H9 (cell line): ENCODE measurements at regions not wholly inside any gene's neighbourhood (a gene's known extent, or its start where the extent isn't known, plus 50 kb on each side); places are given as distances from the start of the nearest gene placed in this dataset.

ENCODE experiments used
- DNase-seq: peaks from one replicate; pipeline ENCODE4 v3.0.0-alpha.2; 2017
- H2AFZ ChIP-seq: one replicate; pipeline ENCODE4 v1.6.1; 2013; ENCODE audit warnings: mild to moderate bottlenecking, low read length, control low read depth, moderate library complexity
- H2AK5ac ChIP-seq: 2 replicates; pipeline ENCODE4 v1.6.1; 2013; ENCODE audit warnings: low read length, control low read depth, mixed read lengths; ENCODE audit not compliant: insufficient read length
- H2BK120ac ChIP-seq: one replicate; pipeline ENCODE4 v1.6.1; 2013; ENCODE audit warnings: low read depth, mild to moderate bottlenecking, low read length, control low read depth, inconsistent platforms; ENCODE audit not compliant: poor library complexity, severe bottlenecking
- H2BK12ac ChIP-seq: 2 replicates; pipeline ENCODE4 v1.6.1; 2013; ENCODE audit warnings: low read length, control low read depth, mixed read lengths, low read depth; ENCODE audit not compliant: insufficient read length
- H2BK15ac ChIP-seq: 2 replicates; pipeline ENCODE4 v1.6.1; 2013; ENCODE audit warnings: low read depth, low read length, control low read depth
- H2BK20ac ChIP-seq: one replicate; pipeline ENCODE4 v1.6.1; 2013; ENCODE audit warnings: low read depth, mild to moderate bottlenecking, low read length, control low read depth, inconsistent platforms; ENCODE audit not compliant: poor library complexity, severe bottlenecking
- H2BK5ac ChIP-seq: 2 replicates; pipeline ENCODE4 v1.6.1; 2013; ENCODE audit warnings: low read length, control low read depth, mixed read lengths; ENCODE audit not compliant: insufficient read length
- H3K14ac ChIP-seq: 2 replicates; pipeline ENCODE4 v1.6.1; 2013; ENCODE audit warnings: low read length, control low read depth; ENCODE audit not compliant: insufficient read depth
- H3K18ac ChIP-seq: 2 replicates; pipeline ENCODE4 v1.6.1; 2013; ENCODE audit warnings: low read depth, mild to moderate bottlenecking, mixed read lengths, low read length, control low read depth; ENCODE audit not compliant: insufficient read length
- H3K23ac ChIP-seq: 2 replicates; pipeline ENCODE4 v1.6.1; 2013; ENCODE audit warnings: low read length, control low read depth, mixed read lengths, low read depth; ENCODE audit not compliant: insufficient read length
- H3K23me2 ChIP-seq: 2 replicates; pipeline ENCODE4 v1.6.1; 2013; ENCODE audit warnings: low read depth, mild to moderate bottlenecking, mixed read lengths, low read length, control low read depth; ENCODE audit not compliant: insufficient read length, poor library complexity, severe bottlenecking
- H3K27ac ChIP-seq: 2 replicates; pipeline ENCODE4 v1.5.1; 2013; ENCODE audit warnings: low read length, control low read depth, mixed read lengths, low read depth; ENCODE audit not compliant: insufficient read length
- H3K27me3 ChIP-seq: 2 replicates; pipeline ENCODE4 v1.6.1; 2013; ENCODE audit warnings: low read length, control low read depth, inconsistent platforms; ENCODE audit not compliant: insufficient read depth
- H3K4ac ChIP-seq: 2 replicates; pipeline ENCODE4 v1.6.1; 2013; ENCODE audit warnings: low read depth, mild to moderate bottlenecking, control low read depth, inconsistent platforms, low read length, moderate library complexity
- H3K4me1 ChIP-seq: 2 replicates; pipeline ENCODE4 v1.6.1; 2013; ENCODE audit warnings: low read length, control low read depth, inconsistent platforms; ENCODE audit not compliant: insufficient read depth
- H3K4me2 ChIP-seq: 2 replicates; pipeline ENCODE4 v1.6.1; 2013; ENCODE audit warnings: low read length, control low read depth, mixed read lengths; ENCODE audit not compliant: insufficient read length, insufficient read depth
- H3K56ac ChIP-seq: 2 replicates; pipeline ENCODE4 v1.6.1; 2013; ENCODE audit warnings: low read depth, mild to moderate bottlenecking, mixed read lengths, low read length, control low read depth; ENCODE audit not compliant: insufficient read length
- H3K79me1 ChIP-seq: 2 replicates; pipeline ENCODE4 v1.6.1; 2013; ENCODE audit warnings: low read depth, mild to moderate bottlenecking, moderate library complexity, low read length, control low read depth, inconsistent platforms; ENCODE audit not compliant: insufficient read depth, poor library complexity, severe bottlenecking
- H3K79me2 ChIP-seq: 2 replicates; pipeline ENCODE4 v1.6.1; 2013; ENCODE audit warnings: low read length, control low read depth, inconsistent platforms; ENCODE audit not compliant: insufficient read depth
- H3K9ac ChIP-seq: 2 replicates; pipeline ENCODE4 v1.6.1; 2013; ENCODE audit warnings: low read length, control low read depth, mixed read lengths; ENCODE audit not compliant: insufficient read length; ENCODE audit errors: extremely low read depth
- H3K9me3 ChIP-seq: one replicate; pipeline ENCODE4 v1.6.1; 2013; ENCODE audit warnings: low read depth, low read length, inconsistent platforms; ENCODE audit not compliant: control insufficient read depth
- H3T11ph ChIP-seq: one replicate; pipeline ENCODE4 v1.6.1; 2013; ENCODE audit warnings: mild to moderate bottlenecking, low read length, control low read depth, inconsistent platforms
- H4K20me1 ChIP-seq: one replicate; pipeline ENCODE4 v1.6.1; 2013; ENCODE audit not compliant: control insufficient read depth, insufficient read length, insufficient read depth
- H4K5ac ChIP-seq: 2 replicates; pipeline ENCODE4 v1.6.1; 2013; ENCODE audit warnings: low read depth, mild to moderate bottlenecking, mixed read lengths, low read length, control low read depth; ENCODE audit not compliant: insufficient read length
- H4K8ac ChIP-seq: replicated peaks from 2 replicates; pipeline ENCODE4 v1.6.1; 2013; ENCODE audit warnings: low read length, control low read depth, mixed read lengths, low read depth; ENCODE audit not compliant: insufficient read length
- H4K91ac ChIP-seq: 2 replicates; pipeline ENCODE4 v1.6.1; 2013; ENCODE audit warnings: low read depth, mild to moderate bottlenecking, moderate library complexity, mixed read lengths, low read length, control low read depth; ENCODE audit not compliant: insufficient read length
- H3K27ac Mint-ChIP-seq, 3 experiments: 2 replicates in 2 of 3; 3 replicates in 1 of 3; pipeline ENCODE4 v1.8.0; 2020 to 2021; ENCODE audit warnings: mixed read lengths in 3 of 3, mild to moderate bottlenecking in 1 of 3, moderate library complexity in 1 of 3
- H3K27me3 Mint-ChIP-seq: 2 replicates; pipeline ENCODE4 v1.8.0; 2021; ENCODE audit warnings: low read depth, mild to moderate bottlenecking, moderate library complexity, mixed read lengths
- H3K36me3 Mint-ChIP-seq, 3 experiments: 2 replicates in 2 of 3; 3 replicates in 1 of 3; pipeline ENCODE4 v1.8.0; 2020 to 2021; ENCODE audit warnings: low read depth in 3 of 3, mixed read lengths in 3 of 3; ENCODE audit not compliant: insufficient read depth in 1 of 3
- H3K4me1 Mint-ChIP-seq, 2 experiments: 2 replicates each; pipeline ENCODE4 v1.8.0; 2020; ENCODE audit warnings: mixed read lengths in 2 of 2
- H3K4me3 Mint-ChIP-seq, 2 experiments: 2 replicates in 1 of 2; 3 replicates in 1 of 2; pipeline ENCODE4 v1.8.0; 2020 to 2021; ENCODE audit warnings: mild to moderate bottlenecking in 2 of 2, mixed read lengths in 2 of 2, moderate library complexity in 1 of 2
- H3K9me3 Mint-ChIP-seq, 2 experiments: 2 replicates in 1 of 2; 3 replicates in 1 of 2; pipeline ENCODE4 v1.8.0; 2020; ENCODE audit warnings: mild to moderate bottlenecking in 2 of 2, mixed read lengths in 2 of 2, moderate library complexity in 1 of 2
- TF ChIP-seq, protein P1 (sequence below): fragments of 200-600 bp; sonication (generic); conservative IDR thresholded peaks from 3 replicates; pipeline ENCODE4 v1.8.0; 2021; ENCODE audit warnings: antibody characterized with exemption, mild to moderate bottlenecking

DNA sequence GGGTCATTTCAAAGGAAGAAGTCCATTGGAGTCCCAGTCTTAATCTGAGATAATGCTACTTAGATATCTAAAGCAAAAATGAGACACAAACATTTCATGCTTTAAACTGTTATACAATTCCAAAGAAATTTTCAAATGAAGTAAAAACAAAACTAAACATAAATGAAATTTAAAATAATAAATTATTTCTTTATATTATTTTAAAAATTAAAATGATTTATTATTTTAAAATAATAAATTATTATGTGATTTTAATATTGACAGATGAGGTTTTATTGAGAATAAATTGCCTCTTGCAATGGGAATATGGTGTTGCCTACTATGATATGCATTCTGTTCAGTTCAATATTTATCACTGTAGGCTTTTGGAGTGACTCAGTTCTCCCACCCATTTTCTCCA, 93.7 kb upstream of the BACH2 start:
- H3K27ac ChIP-seq: no peak overlapping the region
- H2BK20ac ChIP-seq: no peak overlapping the region
- H3K9me3 Mint-ChIP-seq: no peaks in the 10 kb centered on the region
- no peaks in the 10 kb centered on the region for H4K20me1 ChIP-seq
- H3K4me2 ChIP-seq: no peak overlapping the region
- H2BK5ac ChIP-seq: no peak overlapping the region
- H3K4me1 ChIP-seq: peaks cover 8% of the 10 kb centered on the region; the same call in 1 of the 2 replicates
- H2AFZ ChIP-seq: no peak overlapping the region
- no peak overlapping the region for H2AK5ac ChIP-seq
- no peak overlapping the region for H3K27ac Mint-ChIP-seq
- no peaks in the 10 kb centered on the region for H3K23me2 ChIP-seq
- no peaks in the 10 kb centered on the region for H3K79me1 ChIP-seq
- H3K56ac ChIP-seq: no peak overlapping the region
- H3K9me3 ChIP-seq: no peaks in the 10 kb centered on the region
- no peak overlapping the region for H3K9ac ChIP-seq
- no peak overlapping the region for H2BK12ac ChIP-seq
- no peak overlapping the region for H2BK120ac ChIP-seq
- H3T11ph ChIP-seq: no peak overlapping the region
- H3K27me3 ChIP-seq: no peaks in the 10 kb centered on the region
- no peaks in the 10 kb centered on the region for H3K79me2 ChIP-seq
- no peak overlapping the region for H4K5ac ChIP-seq
- peaks cover 37 to 44% of the 10 kb centered on the region in 2 experiments for H3K4me1 Mint-ChIP-seq
- H3K36me3 Mint-ChIP-seq: no peaks in the 10 kb centered on the region
- no peak overlapping the region for H4K91ac ChIP-seq
- no peak overlapping the region for H3K18ac ChIP-seq
- no peak overlapping the region for H2BK15ac ChIP-seq
- DNase-seq: no peak
- H3K14ac ChIP-seq: no peak overlapping the region
- H4K8ac ChIP-seq: no peak overlapping the region
- TF ChIP-seq, protein P1, sequence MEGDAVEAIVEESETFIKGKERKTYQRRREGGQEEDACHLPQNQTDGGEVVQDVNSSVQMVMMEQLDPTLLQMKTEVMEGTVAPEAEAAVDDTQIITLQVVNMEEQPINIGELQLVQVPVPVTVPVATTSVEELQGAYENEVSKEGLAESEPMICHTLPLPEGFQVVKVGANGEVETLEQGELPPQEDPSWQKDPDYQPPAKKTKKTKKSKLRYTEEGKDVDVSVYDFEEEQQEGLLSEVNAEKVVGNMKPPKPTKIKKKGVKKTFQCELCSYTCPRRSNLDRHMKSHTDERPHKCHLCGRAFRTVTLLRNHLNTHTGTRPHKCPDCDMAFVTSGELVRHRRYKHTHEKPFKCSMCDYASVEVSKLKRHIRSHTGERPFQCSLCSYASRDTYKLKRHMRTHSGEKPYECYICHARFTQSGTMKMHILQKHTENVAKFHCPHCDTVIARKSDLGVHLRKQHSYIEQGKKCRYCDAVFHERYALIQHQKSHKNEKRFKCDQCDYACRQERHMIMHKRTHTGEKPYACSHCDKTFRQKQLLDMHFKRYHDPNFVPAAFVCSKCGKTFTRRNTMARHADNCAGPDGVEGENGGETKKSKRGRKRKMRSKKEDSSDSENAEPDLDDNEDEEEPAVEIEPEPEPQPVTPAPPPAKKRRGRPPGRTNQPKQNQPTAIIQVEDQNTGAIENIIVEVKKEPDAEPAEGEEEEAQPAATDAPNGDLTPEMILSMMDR: no peak
- H3K4ac ChIP-seq: no peak overlapping the region
- H3K23ac ChIP-seq: no peak overlapping the region
- no peak overlapping the region for H3K4me3 Mint-ChIP-seq
- 0 out of 2 replicates have a peak, but pooled peaks cover under 1% of the 10 kb centered on the region for H3K27me3 Mint-ChIP-seq
